Mesenchymal stem cell (in vitro differentiated cells and primary cell): ENCODE measurements at regions not wholly inside any gene's neighbourhood (a gene's known extent, or its start where the extent isn't known, plus 50 kb on each side); places are given as distances from the start of the nearest gene placed in this dataset.

Source experiments
- DNase-seq: peaks from one replicate; pipeline ENCODE4 v3.0.0-alpha.2; 2013
- H2AFZ ChIP-seq: one replicate; pipeline ENCODE4 v1.6.1; 2013; ENCODE audit warnings: low read depth, mild to moderate bottlenecking, control low read depth, inconsistent platforms, low read length, moderate library complexity
- H2AK5ac ChIP-seq: 2 replicates; pipeline ENCODE4 v1.6.1; 2013; ENCODE audit warnings: low read length, moderate library complexity, mild to moderate bottlenecking, inconsistent platforms; ENCODE audit not compliant: severe bottlenecking
- H2BK120ac ChIP-seq: one replicate; pipeline ENCODE4 v1.6.1; 2013; ENCODE audit warnings: low read depth, mild to moderate bottlenecking, inconsistent platforms, low read length, moderate library complexity
- H2BK12ac ChIP-seq, 2 experiments: one replicate each; pipeline ENCODE4 v1.6.1; 2013; ENCODE audit warnings: inconsistent platforms in 2 of 2, low read length in 2 of 2, mild to moderate bottlenecking in 2 of 2, moderate library complexity in 2 of 2, control low read depth in 1 of 2
- H2BK15ac ChIP-seq: one replicate; pipeline ENCODE4 v1.6.1; 2013; ENCODE audit warnings: mild to moderate bottlenecking, low read depth, inconsistent platforms; ENCODE audit not compliant: poor library complexity, severe bottlenecking
- H2BK5ac ChIP-seq: 2 replicates; pipeline ENCODE4 v1.6.1; 2013; ENCODE audit warnings: low read depth, mild to moderate bottlenecking, low read length, control low read depth, inconsistent platforms; ENCODE audit not compliant: poor library complexity, severe bottlenecking
- H3K14ac ChIP-seq, 2 experiments: one replicate each; pipeline ENCODE4 v1.6.1; 2013; ENCODE audit warnings: inconsistent platforms in 2 of 2, low read length in 2 of 2, control low read depth in 1 of 2, mild to moderate bottlenecking in 1 of 2, moderate library complexity in 1 of 2
- H3K18ac ChIP-seq, 2 experiments: one replicate each; pipeline ENCODE4 v1.6.1; 2013; ENCODE audit warnings: inconsistent platforms in 2 of 2, low read length in 2 of 2, control low read depth in 1 of 2, low read depth in 1 of 2, mild to moderate bottlenecking in 1 of 2
- H3K23ac ChIP-seq, 2 experiments: one replicate each; pipeline ENCODE4 v1.6.1; 2013; ENCODE audit warnings: inconsistent platforms in 2 of 2, low read length in 2 of 2, mild to moderate bottlenecking in 2 of 2, moderate library complexity in 2 of 2, control low read depth in 1 of 2
- H3K27ac ChIP-seq: 2 replicates; pipeline ENCODE4 v1.5.1; 2013; ENCODE audit warnings: mild to moderate bottlenecking, moderate library complexity, low read length, control low read depth, inconsistent platforms; ENCODE audit not compliant: poor library complexity, severe bottlenecking
- H3K27me3 ChIP-seq, 2 experiments: 2 replicates each; pipeline versions ENCODE4 v1.6.1 to v1.7.0; 2013; ENCODE audit warnings: low read length in 2 of 2, mild to moderate bottlenecking in 2 of 2, moderate library complexity in 2 of 2, control low read depth in 1 of 2, inconsistent platforms in 1 of 2; ENCODE audit not compliant: control insufficient read depth in 1 of 2, insufficient read depth in 1 of 2
- H3K36me3 ChIP-seq, 2 experiments: 2 replicates each; pipeline versions ENCODE4 v1.6.1 to v1.7.0; 2013; ENCODE audit warnings: low read length in 2 of 2, control low read depth in 1 of 2, inconsistent platforms in 1 of 2, low read depth in 1 of 2, mild to moderate bottlenecking in 1 of 2; ENCODE audit not compliant: insufficient read depth in 2 of 2, control insufficient read depth in 1 of 2
- H3K4ac ChIP-seq, 2 experiments: one replicate each; pipeline ENCODE4 v1.6.1; 2013; ENCODE audit warnings: inconsistent platforms in 2 of 2, low read length in 2 of 2, mild to moderate bottlenecking in 2 of 2, moderate library complexity in 2 of 2, control low read depth in 1 of 2, low read depth in 1 of 2
- H3K4me1 ChIP-seq: 2 replicates; pipeline ENCODE4 v1.6.1; 2013; ENCODE audit warnings: low read depth, low read length, control low read depth; ENCODE audit not compliant: control insufficient read depth, insufficient read depth
- H3K4me2 ChIP-seq: 2 replicates; pipeline ENCODE4 v1.6.1; 2013; ENCODE audit warnings: low read length, mild to moderate bottlenecking, inconsistent platforms; ENCODE audit not compliant: poor library complexity, severe bottlenecking
- H3K4me3 ChIP-seq, 2 experiments: 2 replicates each; pipeline versions ENCODE4 v1.5.1 to v1.7.0; 2013; ENCODE audit warnings: low read length in 2 of 2, mild to moderate bottlenecking in 2 of 2, control low read depth in 1 of 2, low read depth in 1 of 2; ENCODE audit not compliant: insufficient read depth in 1 of 2
- H3K79me1 ChIP-seq: replicated peaks from 2 replicates; pipeline ENCODE4 v1.6.1; 2013; ENCODE audit warnings: mild to moderate bottlenecking, control low read depth, low read length, inconsistent platforms; ENCODE audit not compliant: poor library complexity, severe bottlenecking
- H3K9ac ChIP-seq: 2 replicates; pipeline ENCODE4 v1.7.0; 2013; ENCODE audit warnings: mild to moderate bottlenecking, low read length, moderate library complexity
- H3K9me3 ChIP-seq: 2 replicates; pipeline ENCODE4 v1.7.0; 2013; ENCODE audit warnings: mild to moderate bottlenecking, low read length; ENCODE audit not compliant: control insufficient read depth
- H4K8ac ChIP-seq: one replicate; pipeline ENCODE4 v1.6.1; 2013; ENCODE audit warnings: inconsistent platforms, mild to moderate bottlenecking, low read length, moderate library complexity
- H4K91ac ChIP-seq: one replicate; pipeline ENCODE4 v1.6.1; 2013; ENCODE audit warnings: mild to moderate bottlenecking, low read length, inconsistent platforms
- WGBS: methylation state at CpG from one replicate; pipeline ENCODE4 v1.1.7; 2013; ENCODE audit warnings: mixed read lengths; 5-methylcytosine and 5-hydroxymethylcytosine counted together

DNA sequence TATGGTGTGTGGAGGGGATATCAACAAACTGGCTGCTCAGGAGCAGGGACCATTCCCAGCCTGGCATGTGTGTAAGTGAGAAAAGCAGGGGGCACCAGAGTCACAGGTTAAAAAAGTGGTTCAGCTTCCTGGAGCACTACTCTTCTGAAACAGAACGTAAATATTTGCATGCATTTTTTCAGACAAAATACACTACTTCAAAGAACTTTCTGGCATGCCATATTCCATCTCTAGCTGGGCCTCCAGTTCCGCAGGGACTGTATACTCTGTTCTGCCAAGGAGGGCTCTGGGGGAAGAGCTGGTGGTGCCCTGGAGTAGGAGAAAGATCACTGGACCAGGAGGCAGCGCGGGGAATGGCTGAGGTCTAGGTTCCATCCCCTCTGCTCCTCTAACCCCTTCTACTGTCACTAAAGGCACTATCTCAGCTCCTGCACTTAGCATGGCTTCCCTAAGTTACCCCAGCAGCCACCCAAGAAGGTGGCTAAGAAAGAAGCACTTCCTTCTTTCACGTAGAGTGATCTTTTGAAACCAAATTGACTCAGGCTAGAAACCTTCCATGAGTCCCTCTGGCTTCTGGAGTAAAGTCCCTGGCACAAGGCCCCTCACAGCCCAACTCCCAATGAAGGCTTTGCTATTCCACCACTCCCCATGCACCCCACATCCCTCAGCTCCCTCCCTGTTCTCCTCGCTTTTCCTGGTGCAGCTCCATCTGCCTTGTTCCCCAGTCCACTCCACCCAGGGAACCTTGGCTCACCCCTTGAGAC lies 57.6 kb upstream of the CABLES1 start:
- Histone ChIP-seq H3K79me1 (no peaks in the 10 kb centered on the region), H2BK12ac (peak overlapping the region; percentile 32 to 83), H3K14ac (peak overlapping the region in 1 of 2 experiments; percentile 71), H2AK5ac (peak overlapping the region; percentile 6), H3K4me3 (no peak overlapping the region), H3K27ac (no peak overlapping the region), H3K9ac (no peak overlapping the region), H3K4ac (peak overlapping the region in 1 of 2 experiments; percentile 48), H2BK120ac (no peak overlapping the region), H2BK15ac (no peak overlapping the region), H2BK5ac (no peak overlapping the region), H3K27me3 (no peaks in the 10 kb centered on the region), H2AFZ (no peak overlapping the region), H3K4me2 (no peak overlapping the region), H3K9me3 (no peaks in the 10 kb centered on the region), H4K8ac (peak overlapping the region; percentile 60), H3K4me1 (peaks cover 2% of the 10 kb centered on the region), H3K36me3 (no peaks in the 10 kb centered on the region), H4K91ac (peak overlapping the region; percentile 5), H3K18ac (peak overlapping the region; percentile 29 to 34), H3K23ac (no peak overlapping the region)
- WGBS: 84% methylated on average over 5 of the region's 6 CpGs
- DNase-seq: peak; percentile 40

DNA sequence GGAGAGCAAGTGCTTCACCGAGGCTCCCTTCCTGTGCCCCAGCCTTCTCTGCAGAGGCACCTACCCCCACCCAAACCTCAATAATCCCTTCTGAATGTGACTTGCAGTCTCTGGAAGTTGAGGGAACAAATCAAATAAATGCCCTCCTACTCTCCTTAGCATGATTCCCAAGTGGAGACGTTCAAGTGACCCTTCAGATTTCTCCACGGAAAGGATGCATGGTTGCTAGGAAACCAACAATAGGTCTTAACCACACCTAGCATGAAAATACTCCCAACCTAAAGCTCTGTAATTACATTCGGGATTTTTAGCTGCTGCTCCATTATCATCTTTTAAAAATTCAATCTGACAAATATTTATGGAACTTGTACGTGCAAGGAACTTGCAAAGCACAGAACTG lies 50.2 kb upstream of the CABLES1 start:
- Histone ChIP-seq H3K27ac (no peak overlapping the region), H3K14ac (no peak overlapping the region), H3K79me1 (no peaks in the 10 kb centered on the region), H3K4me1 (no peaks in the 10 kb centered on the region), H2BK120ac (no peak overlapping the region), H3K4me3 (no peak overlapping the region), H3K9ac (no peak overlapping the region), H2AFZ (no peak overlapping the region), H4K91ac (no peak overlapping the region), H2AK5ac (no peak overlapping the region), H2BK12ac (no peak overlapping the region), H3K18ac (no peak overlapping the region), H3K4ac (no peak overlapping the region), H3K36me3 (no peaks in the 10 kb centered on the region), H3K23ac (no peak overlapping the region), H4K8ac (no peak overlapping the region), H2BK15ac (no peak overlapping the region), H3K4me2 (no peak overlapping the region), H3K9me3 (no peaks in the 10 kb centered on the region), H3K27me3 (no peaks in the 10 kb centered on the region), H2BK5ac (no peak overlapping the region)
- no peak for DNase-seq
- 79% methylated on average over 5 of the region's 5 CpGs for WGBS
